HG02981 (cell line): ENCODE measurements at regions not wholly inside any gene's neighbourhood (a gene's known extent, or its start where the extent isn't known, plus 50 kb on each side); places are given as distances from the start of the nearest gene placed in this dataset.

Source experiments
- ATAC-seq: cut with Tn5 transposase; IDR thresholded peaks from one replicate; pipeline ENCODE4 v1.9.1; 2021; ENCODE audit warnings: mild to moderate bottlenecking, moderate library complexity; ENCODE audit not compliant: unreplicated experiment

DNA sequence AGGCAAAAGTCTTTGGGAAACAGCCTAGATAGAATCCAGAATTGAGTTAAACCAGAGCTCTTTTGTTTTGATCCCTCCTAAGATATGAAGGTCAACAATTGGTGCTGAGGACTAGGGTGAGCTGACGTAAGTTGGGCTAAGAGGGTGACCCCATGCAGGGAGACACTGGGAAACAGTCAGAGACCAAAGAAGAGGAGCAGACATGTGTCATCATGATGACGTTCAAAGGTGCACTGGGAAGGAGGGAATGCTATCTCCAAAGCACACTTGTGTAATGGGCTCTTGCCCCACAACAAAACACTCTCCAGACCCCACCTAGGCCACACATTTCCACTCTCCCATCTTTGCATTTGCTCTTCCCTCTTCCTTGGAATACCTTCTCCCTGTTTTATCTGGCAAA lies 481.4 kb downstream of the COG6 start:
- no peak for ATAC-seq

DNA sequence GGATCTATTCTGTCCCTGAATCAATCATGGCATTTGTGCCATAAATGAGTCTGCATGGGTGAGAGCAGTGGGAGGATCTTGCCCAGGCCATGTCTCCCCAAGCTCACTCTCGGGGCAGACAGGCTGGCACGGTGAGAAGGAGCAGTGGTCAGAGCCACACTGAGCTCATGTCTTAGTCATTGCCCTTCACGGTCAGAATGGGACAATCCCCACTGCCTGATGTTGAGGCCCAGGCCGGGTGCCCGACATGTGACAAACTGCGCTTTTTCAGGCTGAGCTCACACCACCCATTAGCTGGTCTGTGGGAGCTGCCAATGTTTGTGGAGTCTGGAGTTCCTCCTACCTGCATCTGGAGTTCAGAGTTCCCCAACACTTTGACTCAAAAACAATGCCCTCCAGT lies 481.9 kb downstream of the COG6 start:
- ATAC-seq: no peak

DNA sequence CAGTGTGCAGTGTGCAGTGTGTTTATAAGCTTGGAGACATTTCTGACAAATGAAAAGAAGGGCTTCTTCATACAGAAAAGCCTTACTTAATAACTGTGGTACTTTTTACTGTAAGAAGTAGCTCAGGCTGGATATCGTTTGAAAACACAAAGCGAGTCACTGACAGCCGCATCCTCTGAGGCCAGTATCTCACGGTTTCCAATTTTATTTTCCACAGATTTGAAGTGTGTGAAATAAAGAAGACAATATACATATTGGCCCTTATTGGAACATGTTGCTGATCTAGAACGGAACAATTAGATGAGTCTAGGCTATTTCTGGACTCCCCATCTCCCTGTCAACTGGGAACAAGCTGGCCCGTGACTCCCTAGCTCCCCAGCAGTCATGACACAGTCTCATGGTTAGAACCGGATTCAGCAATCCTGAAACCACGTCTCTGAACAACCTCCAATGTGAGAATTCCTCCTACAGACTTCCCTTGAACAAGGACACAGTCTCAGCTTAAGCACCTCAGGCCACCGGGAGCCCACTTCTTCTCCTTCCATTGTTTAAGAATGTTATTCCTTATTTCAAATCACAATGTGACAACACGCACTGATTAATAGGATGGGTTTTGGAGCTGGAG lies 484.5 kb downstream of the COG6 start:
- no peak for ATAC-seq

DNA sequence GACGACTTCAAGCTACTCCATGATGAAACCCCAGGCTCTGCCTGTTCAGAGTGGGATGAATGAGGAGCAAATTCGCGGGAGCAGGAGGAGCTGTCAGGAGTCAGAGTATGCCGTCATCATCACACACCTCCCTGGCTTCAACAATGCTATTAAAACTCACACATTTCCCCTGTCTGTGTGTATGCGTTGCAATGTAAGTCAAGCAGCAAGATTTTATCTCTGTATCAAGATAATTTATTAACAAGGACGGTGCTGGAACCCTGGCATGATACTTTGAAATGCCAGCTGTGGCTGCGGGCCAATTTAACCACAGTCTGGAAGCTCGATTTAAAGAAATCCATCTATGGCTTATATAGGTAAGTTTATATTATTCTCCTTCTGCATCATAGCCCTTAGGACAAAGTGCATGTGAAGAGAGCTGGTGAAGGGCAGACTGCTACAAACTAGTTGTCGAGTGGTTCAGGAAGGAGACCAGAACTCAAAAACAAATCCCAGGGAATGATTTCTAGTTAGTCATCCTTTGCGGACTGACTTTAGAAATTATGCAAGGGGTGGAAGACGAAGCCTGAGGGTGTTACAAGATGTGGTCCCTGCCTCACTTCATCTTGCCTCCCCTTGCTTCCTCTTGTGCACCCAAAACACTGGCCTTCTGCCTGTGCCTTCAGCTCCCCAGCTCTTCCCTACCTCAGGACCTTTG lies 486.5 kb downstream of the COG6 start:
- no peak for ATAC-seq

DNA sequence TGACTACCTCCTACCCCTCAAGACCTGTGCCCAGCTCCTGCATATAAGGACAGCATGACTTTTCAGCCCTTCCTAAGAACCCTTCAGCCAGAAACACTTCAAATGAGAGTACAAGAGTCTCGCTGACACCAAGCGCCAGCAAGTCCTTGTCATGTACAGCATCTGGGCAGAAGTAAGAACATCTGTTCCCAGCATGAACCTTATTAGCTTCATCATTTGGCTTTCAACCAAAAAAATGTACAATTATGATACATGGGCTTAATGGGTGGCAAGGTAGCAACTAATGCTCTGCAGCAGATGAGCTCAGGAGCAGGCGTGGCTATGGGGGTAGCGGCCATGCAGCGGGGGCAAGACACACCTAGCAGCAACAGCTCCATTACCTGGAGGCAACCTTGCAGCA lies 487.6 kb downstream of the COG6 start:
- no peak for ATAC-seq

DNA sequence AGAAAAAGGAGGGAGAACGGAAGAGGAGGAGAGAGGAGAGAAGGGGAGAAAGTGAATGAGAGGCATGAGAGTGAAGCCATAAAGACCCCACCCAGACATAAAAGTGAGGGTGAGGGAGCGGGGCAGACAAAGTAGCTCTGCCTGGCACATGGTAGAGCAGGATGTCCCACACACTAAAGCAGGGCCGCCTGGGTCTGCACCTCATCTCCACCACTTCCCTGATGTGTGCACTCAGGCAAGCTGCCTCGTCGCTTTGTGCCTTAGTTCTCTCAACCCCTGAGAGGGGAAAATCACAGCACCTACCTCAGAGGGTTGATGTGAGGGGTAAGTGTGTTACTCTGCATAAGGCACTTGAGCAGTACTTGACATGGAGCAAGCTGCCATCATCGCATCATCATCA lies 488.1 kb downstream of the COG6 start:
- ATAC-seq: no peak

DNA sequence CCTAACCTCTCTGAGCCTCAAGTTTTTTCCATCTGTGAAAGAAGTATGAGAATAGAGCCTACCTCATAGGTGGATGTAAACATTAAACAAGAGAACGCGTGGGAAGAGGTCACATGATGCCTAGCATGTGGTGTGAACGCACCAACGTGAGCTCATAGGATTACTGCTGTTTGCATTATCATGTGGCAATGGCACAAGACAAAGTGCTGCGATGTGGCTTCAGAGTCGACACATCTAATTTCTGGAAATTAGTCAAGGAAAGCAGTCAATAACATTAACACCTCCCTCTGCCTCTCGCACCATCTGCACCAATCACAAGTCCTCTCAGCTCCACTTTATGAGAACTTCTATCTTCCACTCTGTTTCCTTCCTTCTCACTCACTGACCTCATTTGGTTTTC lies 489.7 kb downstream of the COG6 start:
- no peak for ATAC-seq

DNA sequence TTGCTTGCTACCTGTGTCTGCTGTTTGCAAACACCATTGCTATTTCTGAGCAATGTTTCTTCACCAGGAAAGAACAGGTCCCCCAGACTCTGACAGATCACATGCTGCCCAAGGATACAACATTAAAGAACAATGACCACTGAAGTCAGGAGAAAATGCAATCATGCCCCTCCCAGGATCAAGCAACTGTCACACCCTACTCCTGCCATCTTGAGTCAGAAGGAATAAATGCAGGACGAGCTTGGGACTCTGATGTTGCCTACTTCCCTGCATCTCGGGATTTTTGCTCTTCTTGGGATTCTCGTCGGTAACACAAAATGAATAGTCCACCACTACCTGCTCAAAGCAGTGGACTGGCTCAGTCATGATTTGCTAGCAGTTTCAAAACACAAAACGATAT lies 490.6 kb downstream of the COG6 start:
- ATAC-seq: no peak

DNA sequence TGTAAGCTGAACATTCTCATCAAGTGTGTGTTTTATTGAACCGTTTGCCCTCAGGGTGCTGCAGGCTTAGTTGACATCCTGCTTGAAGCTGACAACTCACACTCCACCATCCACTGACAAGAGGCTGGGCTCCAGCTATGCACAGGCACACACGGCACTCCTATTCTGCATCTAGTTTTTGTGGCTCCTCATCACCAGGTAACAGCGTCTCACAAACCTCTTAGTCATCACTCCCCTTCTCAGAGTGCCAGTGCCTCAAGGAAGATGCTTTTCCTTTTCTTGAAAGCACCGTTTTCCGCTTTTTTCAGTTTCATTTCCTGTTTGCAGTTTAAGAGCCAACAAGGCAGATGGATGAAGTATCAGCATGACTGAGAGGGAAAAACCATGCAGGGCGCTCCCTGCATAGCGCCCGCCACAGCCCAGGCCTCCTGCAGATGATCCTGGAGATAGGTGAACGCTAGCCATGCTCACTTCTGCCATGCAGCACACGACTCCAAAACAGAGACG lies 491.2 kb downstream of the COG6 start:
- ATAC-seq: no peak

DNA sequence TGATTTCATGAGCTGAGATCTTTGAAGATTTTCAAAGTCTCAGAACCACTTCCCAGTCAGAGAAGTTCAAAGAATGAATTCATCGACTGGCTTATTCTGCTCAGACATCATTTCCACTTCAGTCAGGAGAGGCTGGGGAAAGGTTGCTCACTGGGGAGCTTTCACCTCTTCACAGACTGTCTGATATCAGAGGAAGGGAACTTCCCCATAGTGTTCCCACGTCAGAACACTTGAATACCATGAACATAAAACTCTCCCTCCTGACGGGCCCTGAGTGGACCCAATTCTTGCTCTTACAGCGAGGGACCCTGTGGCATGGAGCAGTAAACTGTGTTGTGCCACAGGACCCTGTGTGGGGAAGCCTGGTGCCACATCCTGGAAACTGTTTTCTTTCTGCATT lies 492.6 kb downstream of the COG6 start:
- ATAC-seq: no peak

DNA sequence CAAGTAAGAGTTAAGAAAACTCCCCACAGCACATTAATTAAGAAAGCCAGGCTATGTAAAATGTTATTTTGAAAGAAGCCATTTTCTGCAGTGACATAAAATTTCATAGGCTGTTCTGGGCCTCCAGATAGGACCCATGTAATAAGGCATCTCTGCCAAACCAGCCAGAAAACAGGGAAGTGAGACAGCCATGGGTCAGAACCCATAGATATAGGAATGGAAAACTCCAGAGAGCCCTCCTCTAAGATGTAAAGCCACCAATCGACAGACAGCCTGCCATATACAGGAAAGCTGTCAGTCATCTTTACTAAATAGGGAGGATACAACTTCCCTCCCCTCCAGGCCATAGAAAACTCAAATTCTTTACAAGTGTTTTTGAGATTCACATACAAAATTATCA lies 493.3 kb downstream of the COG6 start:
- ATAC-seq: no peak

DNA sequence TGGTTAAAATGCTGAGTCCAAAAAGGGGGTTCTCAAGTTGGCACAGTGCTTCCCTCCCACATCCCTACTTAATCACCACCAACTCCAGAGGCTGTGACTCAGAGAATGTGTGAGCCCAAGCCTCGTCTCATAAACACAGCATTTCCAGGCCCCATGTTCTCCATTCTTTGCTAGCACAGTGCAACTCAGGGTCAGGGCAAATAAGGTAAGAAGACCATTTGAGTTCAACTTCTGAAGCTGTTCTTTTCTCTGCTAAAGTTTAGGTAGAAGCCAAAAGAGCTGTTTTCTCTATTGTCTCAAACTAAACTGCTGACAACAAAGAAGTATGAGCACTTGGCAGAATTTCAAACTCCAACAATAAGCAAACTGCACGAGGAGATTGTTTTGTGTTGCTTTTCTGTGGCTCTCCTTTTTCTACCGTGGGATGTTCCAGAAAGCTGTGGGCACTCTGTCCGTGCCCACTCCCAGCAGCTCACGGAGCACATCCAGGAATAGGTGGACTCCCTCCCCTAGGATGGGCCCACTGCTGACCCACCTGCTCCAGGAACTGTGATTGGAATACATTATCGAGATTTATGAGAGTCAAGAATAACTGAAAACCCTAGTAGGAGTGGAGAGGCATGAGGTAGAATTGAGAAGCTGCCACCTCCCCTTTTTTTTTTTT lies 494.3 kb downstream of the COG6 start:
- no peak for ATAC-seq

DNA sequence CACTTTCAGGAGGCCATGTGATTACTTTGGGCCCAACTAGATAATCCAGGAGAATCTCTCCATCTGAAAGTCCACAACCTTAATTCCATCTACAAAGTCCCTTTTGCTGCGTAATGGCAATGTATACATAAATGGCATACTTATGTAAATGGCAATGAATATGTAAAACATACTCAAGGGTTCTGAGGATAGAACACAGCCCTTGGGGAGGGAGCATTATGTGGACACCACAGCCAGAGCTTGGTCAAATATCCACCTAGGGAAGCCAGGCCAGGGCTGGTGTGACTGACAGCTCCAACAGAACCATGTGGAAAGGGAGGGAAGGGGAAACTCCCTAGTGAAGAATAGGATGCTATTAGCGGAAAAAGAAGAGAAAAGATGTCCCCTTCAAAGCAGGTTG lies 496.2 kb downstream of the COG6 start:
- no peak for ATAC-seq

DNA sequence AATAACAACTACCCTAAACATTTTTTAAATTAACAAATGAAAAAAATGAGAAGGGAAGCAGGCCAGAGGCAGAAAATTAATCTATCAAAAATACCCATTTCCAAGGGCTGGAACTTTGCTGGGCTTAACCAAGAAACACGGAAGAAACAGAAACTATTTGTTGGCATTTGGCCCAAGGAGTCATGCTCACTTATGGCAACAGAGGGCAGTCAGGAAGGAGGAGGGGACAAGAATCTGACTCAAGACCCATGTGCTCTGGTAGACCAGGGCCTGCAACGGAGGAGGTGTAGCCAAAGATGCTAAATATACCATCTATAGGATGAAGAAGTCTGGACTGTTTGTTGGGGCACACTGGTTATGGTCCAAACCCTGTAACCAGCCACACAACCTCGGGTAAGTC lies 496.7 kb downstream of the COG6 start:
- ATAC-seq: no peak

DNA sequence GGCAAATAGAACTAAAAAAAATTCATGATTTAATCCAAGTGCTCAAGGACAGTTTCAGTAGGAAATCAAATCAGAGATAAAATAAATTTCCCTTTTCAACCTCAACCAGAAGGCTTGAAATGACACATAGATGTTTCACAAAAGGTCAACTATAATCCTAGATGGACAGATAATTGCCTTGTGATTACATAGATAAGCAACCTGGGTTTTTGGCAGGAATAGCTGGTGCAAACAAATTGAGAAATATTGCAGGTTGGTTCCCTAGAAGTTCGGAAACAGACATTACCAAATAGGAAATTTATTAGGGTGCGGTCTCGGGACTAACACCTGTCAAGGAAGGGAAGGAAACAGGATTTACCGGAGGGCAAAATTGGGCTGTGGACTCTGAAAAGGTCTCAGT lies 497.5 kb downstream of the COG6 start:
- ATAC-seq: no peak

DNA sequence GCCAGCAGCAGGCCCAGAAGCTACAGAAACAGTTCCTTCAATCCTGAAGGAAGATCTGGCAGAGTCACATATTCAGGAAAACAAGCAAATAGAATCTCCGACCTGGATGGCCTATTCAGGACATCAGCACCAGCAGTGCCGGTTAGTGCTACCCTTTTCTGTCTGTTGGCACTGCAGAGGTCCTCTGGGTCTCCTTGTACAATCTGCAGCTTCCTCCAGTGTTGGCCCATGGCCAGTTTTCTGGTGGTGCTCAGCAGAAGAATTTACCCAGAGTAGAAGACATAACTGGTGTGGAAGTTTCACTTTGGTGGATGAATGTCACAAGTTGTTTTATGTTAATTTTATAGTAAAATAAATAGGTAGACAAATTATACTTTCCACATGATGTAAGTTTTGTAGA lies 498.1 kb downstream of the COG6 start:
- ATAC-seq: no peak

DNA sequence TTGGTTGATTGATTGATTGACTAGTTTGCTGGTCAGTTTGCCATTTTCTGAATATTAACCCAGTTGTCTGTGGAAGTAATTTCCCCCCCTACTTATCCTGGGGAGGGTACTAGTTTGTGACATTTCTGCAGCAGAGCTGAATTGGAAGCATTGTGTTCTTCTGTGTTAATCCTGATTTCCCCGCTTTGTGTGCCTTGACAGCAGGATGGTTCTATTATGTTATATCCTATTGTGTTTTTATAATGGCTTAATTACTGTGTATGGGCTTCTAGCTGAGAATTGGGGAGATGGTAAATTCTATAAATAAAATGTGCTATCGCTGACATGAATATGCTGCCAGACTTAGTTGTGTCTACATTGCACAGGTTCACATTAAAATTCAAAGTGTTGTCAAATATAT lies 499.7 kb downstream of the COG6 start:
- ATAC-seq: no peak

DNA sequence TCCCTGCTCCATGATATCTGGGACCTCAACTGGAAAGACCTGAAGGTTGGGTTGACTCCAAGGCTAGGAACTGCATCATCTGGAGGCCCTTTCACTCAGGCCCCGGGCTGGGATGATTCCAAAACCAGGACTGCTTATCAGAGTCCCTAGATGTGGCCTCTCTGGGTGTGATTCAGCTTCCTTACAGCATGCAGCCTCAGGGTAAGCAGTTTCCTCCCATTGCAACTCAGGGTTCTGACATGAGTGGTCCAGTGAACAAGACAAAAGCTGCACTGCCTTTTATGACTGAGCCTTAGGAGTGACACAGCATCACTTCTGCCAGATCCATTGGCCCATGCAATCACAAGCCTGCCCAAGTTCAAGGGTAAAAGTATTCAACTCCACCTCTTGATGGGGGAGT lies 502.8 kb downstream of the COG6 start:
- ATAC-seq: no peak

DNA sequence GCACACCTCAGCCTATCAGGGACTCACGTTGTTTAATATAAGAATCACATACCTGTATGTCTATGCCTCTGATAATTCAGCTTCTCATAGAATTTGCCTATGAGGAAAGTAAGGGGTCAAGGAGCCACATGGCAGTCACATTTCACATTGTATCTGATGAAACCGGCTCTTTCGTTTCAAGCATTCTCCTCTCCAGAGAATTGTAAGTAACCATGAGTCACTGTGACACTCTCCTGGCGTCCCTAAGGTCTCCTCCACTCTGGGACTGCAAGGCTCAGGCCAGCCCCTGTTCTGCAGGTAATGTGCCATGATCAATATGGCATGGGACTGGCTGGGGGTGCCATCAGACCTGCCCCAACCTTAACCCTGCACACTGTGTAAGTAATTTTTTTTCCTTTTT lies 503.3 kb downstream of the COG6 start:
- ATAC-seq: no peak

DNA sequence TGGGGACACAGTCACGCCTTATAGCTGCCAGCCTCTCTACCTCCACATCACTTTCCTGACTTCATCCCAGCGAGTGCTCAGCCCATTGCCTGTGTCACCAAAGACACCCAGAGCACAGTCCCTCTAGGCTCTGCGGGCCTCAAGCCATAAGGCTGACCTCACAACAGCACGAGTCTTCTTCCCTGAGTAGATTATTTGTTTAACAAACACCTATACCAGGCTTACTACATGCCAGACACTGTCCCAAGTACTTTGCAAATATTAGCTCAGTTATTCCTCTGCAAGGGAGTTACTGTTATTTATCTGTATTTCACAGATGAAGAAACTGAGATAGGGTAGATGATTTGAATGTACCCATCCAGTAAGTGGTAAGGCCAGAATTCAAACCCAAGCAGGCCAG lies 504.3 kb downstream of the COG6 start:
- no peak for ATAC-seq

DNA sequence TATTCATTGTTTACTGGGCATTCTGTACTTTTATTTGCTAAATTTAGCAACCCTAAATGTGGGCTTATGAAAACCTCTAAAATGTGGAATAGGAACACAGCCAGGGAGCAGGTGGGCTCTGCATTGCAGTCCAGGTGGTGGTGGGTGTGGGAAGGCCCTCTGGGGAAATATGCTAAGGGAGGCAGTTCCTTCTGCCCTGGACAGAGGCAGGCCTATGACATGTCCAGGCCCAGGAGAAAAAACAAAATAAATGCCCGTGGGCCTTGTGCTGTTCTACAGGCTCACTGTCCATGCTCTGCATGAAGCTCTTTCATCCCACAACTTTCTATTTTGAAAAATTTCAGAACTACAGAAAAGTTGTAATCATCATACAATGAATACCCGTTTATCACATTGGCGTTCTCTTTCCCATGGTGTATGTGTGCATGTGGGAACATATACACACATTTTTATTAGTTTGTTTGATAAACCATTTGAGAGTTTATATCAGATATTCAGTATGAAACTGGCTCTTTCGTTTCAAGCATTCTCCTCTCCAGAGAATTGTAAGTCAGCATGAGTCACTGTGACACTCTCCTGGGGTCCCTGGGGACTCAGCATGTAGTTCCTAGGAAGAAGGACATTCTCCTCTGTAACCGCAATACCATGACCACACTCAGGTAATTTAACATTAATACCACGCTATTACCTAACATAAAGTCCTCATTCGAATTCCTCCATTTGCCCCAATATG lies 505.3 kb downstream of the COG6 start:
- ATAC-seq: peak; percentile 48

DNA sequence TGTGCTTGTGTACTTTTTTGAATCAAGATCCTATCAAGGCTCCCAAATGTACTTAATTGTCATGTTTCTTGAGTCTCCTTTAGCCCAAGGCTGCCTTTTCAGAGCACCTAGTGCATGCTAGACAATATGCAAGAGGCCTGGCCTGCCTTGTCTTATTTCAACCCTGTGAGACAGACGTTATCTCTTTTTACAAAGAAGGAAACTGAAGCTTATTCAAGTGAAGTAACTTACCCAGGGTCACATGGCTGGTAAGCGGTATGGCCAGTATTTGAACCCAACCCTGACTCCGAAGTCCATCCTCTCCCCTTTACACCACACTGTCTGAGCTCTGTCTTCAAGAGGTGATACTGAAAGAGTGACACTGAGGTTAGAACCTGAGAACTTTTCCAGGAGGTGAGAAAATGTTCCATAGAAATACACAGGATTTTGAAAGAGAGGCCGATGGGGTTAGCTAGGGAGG lies 505.1 kb downstream of the FOXO1 start:
- ATAC-seq: peak; percentile 18
